ENCODE measurements at regions not wholly inside any gene's neighbourhood (a gene's known extent, or its start where the extent isn't known, plus 50 kb on each side); places are given as distances from the start of the nearest gene placed in this dataset.

- no peak for TF ChIP-seq CTCF (IDR thresholded peaks at IDR 0.05)
- no peak for TF ChIP-seq ZFX (IDR thresholded peaks at IDR 0.05; ENCODE audit: borderline replicate concordance)
These were observed 2023.6 kb upstream of the CDH6 start for GRCh38 chr5:29169886-29170285.
